Suppressor macrophage (primary cell): ENCODE measurements at regions not wholly inside any gene's neighbourhood (a gene's known extent, or its start where the extent isn't known, plus 50 kb on each side); places are given as distances from the start of the nearest gene placed in this dataset.

Experiments
- DNase-seq, 4 experiments: peaks; one replicate each; pipeline ENCODE4 v3.0.0-alpha.2; 2020 to 2022

- peak; percentile 81 to 94 (median 90) for DNase-seq
These were observed 54.3 kb upstream of the PPP2R5C start for GRCh38 chr14:101707068-101707842.

DNA sequence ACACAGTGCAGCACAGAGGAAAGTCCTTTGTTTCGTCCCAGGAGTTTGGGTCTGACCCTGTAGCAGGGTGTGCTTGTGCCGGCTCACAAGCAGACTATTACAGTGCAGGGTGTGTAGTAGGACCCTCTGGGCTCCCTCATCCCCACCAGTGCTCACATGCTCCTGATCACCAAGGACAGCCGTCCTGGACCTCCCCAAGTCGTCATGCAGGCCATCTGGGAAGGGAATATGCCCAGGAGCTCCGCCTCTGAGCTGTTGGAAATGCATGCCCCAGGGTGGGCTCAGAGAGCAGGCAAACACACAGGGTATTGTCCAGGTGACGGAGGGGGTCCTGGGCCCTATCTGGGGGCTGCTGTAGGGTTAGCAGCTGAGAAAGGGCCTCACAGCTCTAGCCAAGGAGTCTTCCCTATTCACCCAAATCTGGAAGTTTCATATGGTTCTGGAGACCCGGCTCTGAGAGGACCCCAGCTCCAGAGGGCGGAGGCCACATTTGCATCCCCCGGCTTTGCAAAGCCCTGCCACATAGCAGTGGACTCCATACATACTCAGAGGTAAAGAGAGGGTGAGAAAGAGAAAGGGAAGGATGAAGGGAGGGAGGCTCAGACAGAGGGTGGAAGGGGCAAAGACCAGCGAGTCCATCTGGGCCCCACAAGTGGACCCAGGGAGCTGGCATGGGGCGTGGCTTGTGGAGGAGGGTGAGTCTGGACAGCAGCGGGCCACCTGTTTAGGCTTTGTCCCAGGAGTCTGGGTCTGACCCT is 53.5 kb upstream of the PPP2R5C start:
- DNase-seq: no peak

GRCh38 chr14:101708853-101709532 is 52.5 kb upstream of the PPP2R5C start:
- DNase-seq: no peak

- no peak for DNase-seq
These were observed 52.0 kb upstream of the PPP2R5C start for GRCh38 chr14:101709533-101709881.

- no peak for DNase-seq
These were observed 51.3 kb upstream of the PPP2R5C start for GRCh38 chr14:101709962-101710931.

- DNase-seq: no peak
These were observed 50.3 kb upstream of the PPP2R5C start for GRCh38 chr14:101711041-101711856.
